GM19035 (cell line): ENCODE measurements at regions not wholly inside any gene's neighbourhood (a gene's known extent, or its start where the extent isn't known, plus 50 kb on each side); places are given as distances from the start of the nearest gene placed in this dataset.

ENCODE experiments used
- ATAC-seq: cut with Tn5 transposase; IDR thresholded peaks from one replicate; pipeline ENCODE4 v1.9.1; 2021; ENCODE audit not compliant: unreplicated experiment

- ATAC-seq, result no peak
Observed at GRCh38 chr4:16377887-16378286, 151.6 kb upstream of the TAPT1 start.

DNA sequence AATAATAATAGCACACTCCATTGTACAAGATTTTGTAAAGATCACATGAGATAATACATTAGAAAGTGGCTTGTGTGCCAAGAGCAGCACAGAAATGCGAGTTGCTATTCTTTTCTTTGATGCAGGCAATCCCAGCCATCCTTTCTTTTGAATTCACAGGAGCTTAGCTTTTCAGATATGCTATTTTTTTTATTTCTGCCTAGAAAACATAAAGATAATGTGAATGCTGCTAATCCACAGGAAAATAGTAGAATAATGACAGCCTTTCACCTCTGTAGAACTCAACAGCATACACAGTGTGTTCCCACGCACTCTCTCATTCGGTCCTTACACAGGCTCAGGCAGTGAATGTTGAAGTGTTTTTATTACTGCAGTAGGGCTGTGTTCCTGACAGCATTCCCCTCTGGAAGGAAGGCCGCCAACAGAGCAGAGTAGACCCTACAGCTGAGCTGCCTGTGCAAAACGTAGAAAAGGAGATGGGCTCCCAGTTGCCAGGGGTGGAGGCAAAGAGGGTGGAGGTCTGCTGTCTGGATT is 138.8 kb upstream of the TAPT1 start:
- ATAC-seq, result no peak

DNA sequence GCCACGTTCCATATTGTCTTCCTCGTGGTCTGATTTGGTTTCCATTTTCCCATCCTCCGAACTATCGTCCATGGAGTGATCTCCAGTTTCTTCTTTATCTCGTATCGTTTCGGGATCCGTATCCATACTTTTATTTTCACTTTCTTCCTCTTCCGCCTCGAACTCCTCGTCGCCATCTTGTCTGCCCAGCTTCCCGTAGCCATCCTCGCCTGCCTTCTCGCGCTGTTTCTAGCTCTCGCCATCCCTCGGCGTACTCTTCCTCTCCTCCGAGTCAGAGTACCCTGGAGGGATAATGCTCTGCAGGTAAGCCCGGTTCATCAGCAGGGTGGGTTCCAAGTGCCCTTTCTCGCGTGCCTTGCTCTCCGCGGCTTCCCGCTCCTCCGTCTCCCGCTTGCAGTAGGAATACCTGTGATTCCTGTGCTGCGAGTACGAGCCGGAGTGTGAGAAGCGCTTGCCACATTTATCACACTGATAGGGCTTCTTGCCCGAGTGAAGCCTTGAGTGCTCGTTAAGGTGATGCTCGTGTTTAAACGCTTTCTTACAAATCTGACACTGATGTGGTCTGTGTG is 134.5 kb upstream of the TAPT1 start:
- no peak for ATAC-seq

DNA sequence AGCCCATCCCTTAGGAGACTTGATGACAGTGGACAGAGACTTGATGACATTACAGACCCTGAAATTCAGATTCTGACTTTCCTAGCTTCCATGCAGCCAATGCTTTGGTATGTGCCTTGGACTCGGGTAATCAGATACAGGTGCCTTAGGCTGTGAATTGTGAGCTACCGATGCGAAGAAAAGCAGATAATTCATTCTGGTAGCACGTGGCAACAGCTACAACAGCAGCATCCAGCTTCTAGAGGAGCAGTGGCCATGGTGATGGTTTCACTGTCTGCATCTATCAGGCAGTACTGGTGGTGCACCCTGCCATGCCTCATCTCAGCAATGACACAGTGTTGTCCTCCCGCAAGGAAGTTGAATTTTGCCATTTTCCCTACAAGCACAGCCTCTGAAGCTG is 126.9 kb upstream of the TAPT1 start:
- no peak for ATAC-seq

GRCh38 chr4:16351161-16351560 is 124.9 kb upstream of the TAPT1 start:
- ATAC-seq, result no peak

GRCh38 chr4:16344853-16345252 is 118.6 kb upstream of the TAPT1 start:
- no peak for ATAC-seq

GRCh38 chr4:16337936-16338335 is 111.7 kb upstream of the TAPT1 start:
- ATAC-seq, result no peak

DNA sequence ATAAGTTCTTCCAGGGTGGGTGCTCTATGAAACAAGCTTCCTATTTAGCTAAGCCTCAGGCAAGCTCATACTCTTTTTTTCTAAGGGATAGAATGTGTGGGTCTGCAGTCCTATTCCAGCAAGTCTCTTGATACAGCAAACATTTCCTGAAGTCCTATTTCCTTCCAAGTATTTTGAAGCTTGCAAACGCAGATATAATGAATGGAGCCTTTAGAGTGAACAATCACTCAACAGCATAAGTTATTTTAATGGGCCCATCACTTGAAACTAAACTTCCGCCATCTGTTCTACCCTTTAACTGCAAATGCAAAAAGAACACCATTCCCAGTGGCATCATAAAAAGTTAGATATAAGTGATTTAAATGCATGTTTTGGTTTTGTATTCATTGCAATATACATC is 108.3 kb upstream of the TAPT1 start:
- ATAC-seq, result no peak

DNA sequence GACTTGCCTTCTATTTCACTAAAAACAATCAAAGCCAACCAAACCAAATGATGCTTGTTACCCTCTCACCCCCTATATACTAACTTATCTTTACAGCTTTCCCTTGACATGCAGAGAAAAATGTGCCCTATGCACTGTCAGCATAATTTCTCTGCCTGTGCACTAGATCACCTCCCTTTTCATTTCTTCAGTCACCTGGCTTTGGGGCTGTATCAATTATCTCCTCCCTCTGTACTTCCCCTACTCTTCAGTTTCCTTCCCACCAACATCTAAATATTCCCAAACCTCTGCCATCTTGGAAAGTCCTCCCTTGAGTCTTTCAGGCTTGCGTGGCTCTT is 103.5 kb upstream of the TAPT1 start:
- no peak for ATAC-seq

DNA sequence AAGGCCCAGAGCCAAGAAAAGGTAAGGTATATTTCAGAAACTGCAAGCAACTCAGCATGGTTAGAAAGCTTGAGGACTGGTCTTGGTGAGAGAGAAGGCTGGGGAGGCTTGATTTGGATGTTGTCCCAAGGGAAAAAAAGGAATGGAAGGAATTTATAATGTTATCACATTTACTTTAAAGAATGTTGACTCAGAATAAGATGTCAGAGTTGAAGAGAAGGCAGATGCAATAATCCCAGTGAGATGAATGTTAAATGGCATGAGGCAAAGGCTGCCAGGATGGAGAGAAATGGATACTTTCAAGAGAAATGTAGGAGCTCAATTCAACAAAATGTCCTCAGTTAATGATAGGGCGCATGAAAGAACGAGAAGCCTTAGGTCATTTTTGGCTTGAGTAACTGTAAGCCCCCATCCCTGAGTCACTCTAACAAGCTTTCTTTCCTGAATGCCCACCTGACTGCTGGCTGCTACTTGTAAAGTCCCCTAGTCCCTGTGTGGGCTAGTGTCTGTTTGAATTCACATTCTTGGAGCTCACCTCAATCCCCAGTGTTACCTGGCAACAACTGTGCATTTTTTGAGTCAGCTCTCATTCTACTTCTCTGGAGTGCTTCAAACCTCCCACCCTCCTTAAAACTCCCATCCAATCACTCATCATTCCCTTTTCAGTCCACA is 103.0 kb upstream of the TAPT1 start:
- no peak for ATAC-seq

DNA sequence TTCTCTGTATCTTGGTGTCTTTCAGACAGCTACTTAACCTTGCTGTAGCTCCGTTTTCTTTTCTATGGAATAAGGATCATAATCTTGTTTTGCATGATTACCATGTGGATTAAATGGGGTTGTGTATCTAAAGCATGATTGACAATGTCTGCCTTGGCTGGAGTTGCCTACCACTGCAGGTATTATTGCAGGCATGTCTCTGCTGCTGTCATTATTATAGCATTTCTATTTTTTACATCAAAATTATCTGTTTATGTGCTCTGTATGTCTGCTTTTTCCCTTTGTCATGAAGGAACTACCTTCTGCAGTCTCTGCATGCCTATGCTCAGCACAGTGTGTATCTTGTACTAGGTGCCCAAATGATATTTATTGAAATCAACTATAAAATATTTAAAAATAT is 95.9 kb upstream of the TAPT1 start:
- ATAC-seq, result no peak

- ATAC-seq, result no peak
Observed at GRCh38 chr4:16315456-16315855, 89.2 kb upstream of the TAPT1 start.

DNA sequence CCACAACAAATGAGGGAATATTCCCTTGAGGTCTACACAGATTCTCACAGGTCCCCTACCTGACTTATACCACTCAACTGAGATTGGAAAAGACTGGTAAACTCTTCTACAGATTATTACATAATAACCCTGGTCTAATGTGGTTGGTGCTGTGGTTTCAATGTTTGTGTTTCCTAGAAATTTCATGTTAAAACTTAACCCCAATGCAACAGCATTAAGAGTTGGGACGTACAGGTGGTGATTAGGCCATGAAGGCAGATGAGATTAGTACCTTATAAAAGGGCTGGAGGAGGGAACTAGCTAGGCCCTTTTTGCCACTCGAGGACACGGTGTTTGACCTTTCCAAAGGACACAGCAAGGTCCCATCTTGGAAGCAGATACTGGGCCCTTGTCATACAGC is 84.3 kb upstream of the TAPT1 start:
- no peak for ATAC-seq

DNA sequence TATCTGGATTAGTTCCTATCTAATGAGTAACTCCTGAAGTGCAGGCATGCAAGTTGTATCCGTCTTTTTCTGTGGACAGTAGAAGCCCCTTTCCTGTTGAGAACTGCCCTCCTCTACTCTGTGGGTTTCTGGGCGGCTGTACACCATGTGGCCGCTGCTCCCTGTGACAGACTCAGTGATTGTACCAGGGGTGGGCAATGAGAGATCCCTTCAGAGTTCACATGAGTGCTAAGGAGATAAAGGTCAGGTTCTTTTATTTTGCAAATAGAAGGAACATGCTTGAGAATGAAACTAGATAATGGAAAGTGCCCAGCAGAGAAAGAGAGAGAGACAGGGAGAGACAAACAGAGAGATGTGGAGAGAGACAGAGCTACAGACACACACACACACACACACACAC is 76.4 kb upstream of the TAPT1 start:
- no peak for ATAC-seq

DNA sequence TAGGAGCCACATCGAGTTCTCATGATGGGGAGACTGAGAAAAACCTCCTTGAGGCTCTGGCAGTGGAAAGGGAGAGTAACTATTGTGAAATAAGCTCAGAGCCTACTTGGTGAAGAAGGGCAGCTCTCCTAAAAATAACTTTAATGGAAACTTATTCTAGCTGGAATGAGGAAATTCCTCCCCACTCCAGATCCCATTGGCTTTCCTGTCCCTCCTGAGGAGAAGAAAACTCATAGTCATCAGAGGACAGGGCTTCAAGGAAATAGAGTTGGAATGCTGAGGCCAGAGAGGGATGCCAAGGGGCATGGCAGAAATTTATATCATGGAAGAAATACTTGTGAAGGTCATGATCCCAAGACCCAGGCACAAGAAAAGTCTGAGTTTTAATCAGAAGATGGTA is 70.7 kb upstream of the TAPT1 start:
- ATAC-seq, result no peak

- ATAC-seq, result no peak
Observed at GRCh38 chr4:16294455-16294854, 68.2 kb upstream of the TAPT1 start.

DNA sequence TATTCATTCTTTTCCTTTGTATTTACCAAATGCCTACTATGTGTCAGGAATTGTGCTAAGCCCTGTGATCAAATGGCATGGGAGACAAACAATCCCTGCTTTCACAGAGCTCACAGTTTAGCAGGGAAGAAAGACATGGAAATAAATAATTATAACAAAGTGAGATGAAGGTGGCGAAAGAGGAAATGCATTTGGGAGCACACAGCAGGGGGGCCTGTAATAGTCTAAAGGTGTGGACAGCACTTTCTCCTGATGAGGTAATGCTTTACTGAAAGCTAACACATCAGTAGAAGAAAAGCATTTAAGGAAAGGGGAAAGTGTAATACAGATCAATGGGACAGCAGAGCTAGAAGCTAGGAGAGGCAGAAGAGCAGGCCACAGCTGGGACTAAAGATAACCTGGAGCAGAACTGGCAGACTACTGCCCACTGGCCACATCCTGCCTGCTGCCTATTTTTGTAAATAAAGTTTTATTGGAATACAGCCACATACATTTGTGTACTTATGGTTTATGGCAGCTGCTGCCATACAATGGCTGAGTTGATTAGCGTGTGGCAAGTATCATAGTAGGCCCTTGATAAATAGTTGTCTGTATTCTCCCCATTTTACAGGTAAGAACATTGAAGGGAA is 67.1 kb upstream of the TAPT1 start:
- no peak for ATAC-seq

DNA sequence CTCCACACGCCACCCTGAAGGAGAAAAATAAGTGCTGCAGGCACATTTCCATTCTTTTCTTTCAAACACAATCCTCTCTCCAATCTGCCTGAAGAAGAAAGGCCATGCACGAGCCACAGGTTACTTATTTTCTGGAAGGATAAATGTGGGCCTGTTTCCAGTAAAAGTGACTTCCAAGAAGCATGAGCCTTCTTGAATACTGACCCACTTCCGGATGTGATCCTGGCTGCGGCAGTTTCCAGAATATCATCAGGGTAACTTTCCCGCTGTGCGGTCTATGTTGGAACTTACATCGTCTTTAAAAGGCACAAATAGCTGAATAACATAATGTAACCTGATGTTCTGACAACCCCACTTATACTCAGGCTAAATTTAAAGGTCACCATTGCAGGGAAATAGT is 66.3 kb upstream of the TAPT1 start:
- no peak for ATAC-seq

DNA sequence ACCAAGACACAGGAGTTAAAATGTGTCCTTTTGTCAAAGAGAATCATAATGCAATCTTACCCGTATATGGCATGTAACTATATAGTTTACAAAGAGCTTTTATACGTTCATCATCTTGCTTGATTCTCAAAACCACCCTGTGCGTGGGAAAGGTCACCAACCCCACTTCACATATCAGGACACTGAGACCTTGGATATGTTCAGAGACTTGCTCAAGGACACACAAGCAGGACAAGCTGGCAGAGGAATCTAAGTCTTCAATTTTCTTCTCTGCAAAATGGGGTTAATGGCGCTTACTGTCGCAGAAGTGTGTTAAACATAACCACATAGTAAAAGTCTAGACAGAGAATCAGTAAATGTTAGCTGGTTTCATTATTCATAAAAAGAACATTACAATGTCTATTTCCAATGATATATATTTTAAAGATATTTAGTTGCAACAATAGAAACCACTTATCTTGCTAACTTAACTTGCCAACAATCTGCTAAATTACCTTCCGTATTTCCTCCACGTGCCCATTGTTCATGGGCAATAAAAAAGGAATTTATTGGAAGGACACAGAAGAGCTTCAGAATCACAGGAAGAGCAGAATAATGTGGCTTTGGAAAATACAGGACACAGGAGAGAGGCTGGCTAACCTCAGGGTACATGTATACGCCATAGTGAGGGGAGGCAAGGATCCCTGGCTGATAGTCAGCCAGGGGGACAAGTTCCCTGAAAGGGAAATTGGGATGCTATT is 64.6 kb upstream of the TAPT1 start:
- ATAC-seq, result no peak

GRCh38 chr4:16289897-16290554 is 63.8 kb upstream of the TAPT1 start:
- no peak for ATAC-seq

DNA sequence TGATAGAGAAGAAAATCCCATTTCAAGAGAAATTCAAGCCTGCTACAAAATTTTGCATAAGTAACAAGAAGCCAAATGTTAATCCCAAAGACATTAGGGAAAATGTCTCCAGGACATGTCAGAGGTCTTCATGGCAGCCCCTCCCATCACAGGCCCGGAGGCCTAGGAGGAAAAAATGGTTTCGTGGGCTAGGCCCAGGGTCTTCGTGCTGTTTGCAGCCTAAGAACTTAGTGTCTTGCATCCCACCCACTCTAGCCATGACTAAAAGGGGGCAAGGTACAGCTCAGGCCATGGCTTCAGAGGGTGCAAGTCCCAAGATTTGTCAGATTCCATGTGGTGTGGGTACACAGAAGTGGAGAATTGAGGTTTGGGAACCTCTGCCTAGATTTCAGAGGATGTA is 57.8 kb upstream of the TAPT1 start:
- ATAC-seq, result no peak
